SJSA1 (cell line): ENCODE measurements at regions not wholly inside any gene's neighbourhood (a gene's known extent, or its start where the extent isn't known, plus 50 kb on each side); places are given as distances from the start of the nearest gene placed in this dataset.
"Not testable (repeated sequence)": the region's sequence is repeated elsewhere in the genome, so short reads cannot be mapped to it uniquely, and the experiment has no call there.

Source experiments
- DNase-seq, 2 experiments: peaks; one replicate each; pipeline ENCODE4 v3.0.0-alpha.2; 2015 to 2020; ENCODE audit warnings: low spot score in 2 of 2, low read depth in 1 of 2
- H3K27ac ChIP-seq: fragments of 250-450 bp; sonication (Bioruptor Pico); 2 replicates; pipeline ENCODE4 v1.5.1; 2020; ENCODE audit warnings: mild to moderate bottlenecking, moderate library complexity
- H3K27me3 ChIP-seq: fragments of 250-450 bp; sonication (Bioruptor Pico); replicated peaks from 2 replicates; pipeline ENCODE4 v1.5.1; 2020; ENCODE audit warnings: mild to moderate bottlenecking, moderate library complexity
- H3K36me3 ChIP-seq: fragments of 250-450 bp; sonication (Bioruptor Pico); 2 replicates; pipeline ENCODE4 v1.5.1; 2020; ENCODE audit warnings: mild to moderate bottlenecking
- H3K4me1 ChIP-seq: fragments of 250-450 bp; sonication (Bioruptor Pico); replicated peaks from 2 replicates; pipeline ENCODE4 v1.6.1; 2021; ENCODE audit warnings: mild to moderate bottlenecking
- H3K4me3 ChIP-seq: fragments of 250-450 bp; sonication (Bioruptor Pico); 2 replicates; pipeline ENCODE4 v1.5.1; 2020; ENCODE audit warnings: mild to moderate bottlenecking
- H3K9me3 ChIP-seq: fragments of 250-450 bp; sonication (Bioruptor Pico); replicated peaks from 2 replicates; pipeline ENCODE4 v1.5.1; 2020; ENCODE audit warnings: mild to moderate bottlenecking

DNA sequence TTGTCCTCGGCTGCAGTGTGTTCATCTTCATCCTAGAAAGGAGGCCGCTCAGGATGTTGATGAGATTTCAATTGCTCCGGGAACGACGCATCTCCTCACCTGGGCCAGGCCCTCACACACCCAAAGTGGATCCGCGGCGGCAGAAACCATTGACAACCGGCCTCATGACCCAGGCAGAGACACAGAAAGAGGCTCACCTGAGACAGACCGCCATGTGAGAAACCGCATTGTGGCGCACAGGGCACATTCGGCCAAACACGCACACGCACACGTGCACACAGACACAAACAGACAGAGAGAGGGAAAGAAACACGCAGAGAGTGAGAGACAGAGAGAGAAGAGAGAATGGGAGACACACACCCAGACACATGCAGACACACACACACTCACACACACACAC, 3879.3 kb downstream of the SRGAP2C start:
- not testable (repeated sequence) for DNase-seq, H3K27me3 ChIP-seq, H3K36me3 ChIP-seq

DNA sequence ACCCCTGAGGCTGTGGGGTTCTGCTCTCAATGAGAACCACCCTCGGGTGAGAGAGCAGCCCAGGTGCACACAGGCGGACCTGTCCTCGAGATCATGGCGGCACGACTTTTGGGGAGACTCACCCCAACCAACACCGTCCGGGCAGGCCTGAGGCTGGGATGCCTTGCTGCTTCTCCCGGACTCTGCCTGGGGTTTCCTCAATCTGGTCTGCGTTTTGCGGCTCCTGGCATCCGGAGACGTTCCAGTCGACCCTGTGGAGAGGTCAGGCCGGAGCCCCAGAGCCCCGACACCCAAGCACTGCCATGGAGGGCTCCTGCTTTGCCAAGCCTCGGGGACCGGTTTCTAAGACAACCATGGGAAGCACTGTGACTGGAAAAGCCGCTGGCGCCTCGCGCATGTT, 3879.7 kb downstream of the SRGAP2C start:
- H3K4me3 ChIP-seq = no peak overlapping the region
- no peak overlapping the region for H3K27ac ChIP-seq
- no peaks in the 10 kb centered on the region for H3K36me3 ChIP-seq
- no peaks in the 10 kb centered on the region for H3K4me1 ChIP-seq
- no peaks in the 10 kb centered on the region for H3K9me3 ChIP-seq
- DNase-seq = peak in 1 of 2 experiments; percentile 32
- H3K27me3 ChIP-seq = no peaks in the 10 kb centered on the region

More for the DNA sequence above, 3879.3 kb downstream of the SRGAP2C start:
- H3K4me3 ChIP-seq, H3K4me1 ChIP-seq, H3K27ac ChIP-seq, H3K9me3 ChIP-seq: not testable (repeated sequence)

DNA sequence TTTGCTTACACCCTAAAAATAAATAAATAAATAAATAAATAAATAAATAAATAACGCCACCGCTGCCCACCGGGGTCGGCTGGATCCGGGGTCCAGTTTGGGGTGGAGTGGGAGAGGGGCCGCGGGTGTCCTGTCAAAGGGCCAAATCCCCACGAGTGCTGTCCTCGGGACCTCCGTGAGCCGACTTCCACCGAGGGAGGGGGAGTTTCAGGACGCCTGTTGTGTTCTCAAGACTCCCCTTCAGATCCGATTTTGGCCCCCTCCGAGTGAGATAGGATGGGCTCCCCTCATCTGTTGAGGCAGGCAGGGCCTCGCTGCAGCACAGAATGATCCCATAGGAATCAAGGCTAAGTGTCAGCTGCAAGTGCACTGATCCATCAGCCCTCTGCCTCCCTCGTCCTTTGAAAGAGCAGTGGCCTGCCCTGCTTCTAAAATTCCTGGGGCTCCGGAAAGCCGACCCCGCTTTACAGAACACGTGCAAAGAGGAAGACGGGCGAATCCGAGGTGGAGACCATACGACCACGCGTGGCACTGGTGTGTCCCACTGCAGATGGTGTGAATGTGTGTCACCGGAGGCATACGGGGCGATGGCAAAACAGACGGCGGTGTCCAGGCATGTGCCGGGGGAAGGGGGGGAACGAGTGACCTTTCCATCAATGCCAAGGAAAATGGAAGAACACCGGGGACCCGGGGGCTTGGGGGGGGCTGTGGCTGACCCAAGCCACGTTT, 3880.5 kb downstream of the SRGAP2C start:
- DNase-seq = peak in 1 of 2 experiments; percentile 28
- Histone ChIP-seq H3K27ac (no peak overlapping the region), H3K4me3 (no peak overlapping the region)

DNA sequence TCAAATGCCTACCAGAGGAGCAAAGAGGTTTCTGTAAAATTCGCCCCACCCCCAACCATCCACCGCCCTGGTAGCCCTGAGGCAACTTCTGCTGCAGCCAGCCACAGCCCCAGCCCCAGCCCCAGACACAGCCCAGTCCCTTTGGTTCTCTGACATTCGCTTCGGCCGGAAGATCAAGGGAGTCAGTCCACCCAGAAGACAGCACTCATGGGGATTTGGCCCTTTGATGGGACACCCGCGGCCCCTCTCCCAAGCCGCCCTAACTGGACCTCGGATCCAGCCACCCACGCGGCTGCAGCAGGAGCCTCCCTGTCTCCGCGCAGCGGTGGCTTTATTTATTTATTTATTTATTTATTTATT, 3881.0 kb downstream of the SRGAP2C start:
- no peaks in the 10 kb centered on the region for H3K27me3 ChIP-seq
- H3K4me1 ChIP-seq = no peaks in the 10 kb centered on the region
- H3K27ac ChIP-seq = no peak overlapping the region
- DNase-seq = no peak
- no peaks in the 10 kb centered on the region for H3K36me3 ChIP-seq
- no peaks in the 10 kb centered on the region for H3K9me3 ChIP-seq
- H3K4me3 ChIP-seq = no peak overlapping the region

More for the DNA sequence above, 3880.5 kb downstream of the SRGAP2C start:
- Histone ChIP-seq H3K4me1 (no peaks in the 10 kb centered on the region), H3K9me3 (no peaks in the 10 kb centered on the region), H3K27me3 (no peaks in the 10 kb centered on the region), H3K36me3 (no peaks in the 10 kb centered on the region)

DNA sequence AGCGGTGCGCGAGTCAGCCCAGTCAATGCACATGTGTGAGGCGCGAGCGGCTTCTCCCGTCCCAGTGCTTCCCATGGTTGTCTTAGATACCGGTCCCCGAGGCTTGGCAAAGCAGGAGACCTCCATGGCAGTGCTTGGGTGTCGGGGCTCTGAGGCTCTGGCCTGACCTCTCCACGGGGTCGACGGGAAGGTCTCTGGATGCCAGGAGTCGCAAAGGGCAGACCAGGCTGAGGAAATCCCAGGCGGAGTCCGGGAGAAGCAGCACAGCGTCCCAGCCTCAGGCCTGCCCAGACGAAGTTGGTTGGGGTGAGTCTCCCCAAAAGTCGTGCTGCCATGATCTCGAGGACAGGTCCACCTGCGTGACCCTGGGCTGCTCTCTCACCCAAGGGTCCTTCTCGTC, 3881.6 kb downstream of the SRGAP2C start:
- Histone ChIP-seq H3K27ac (no peak overlapping the region), H3K36me3 (no peaks in the 10 kb centered on the region), H3K4me1 (no peaks in the 10 kb centered on the region), H3K9me3 (no peaks in the 10 kb centered on the region), H3K4me3 (no peak overlapping the region), H3K27me3 (no peaks in the 10 kb centered on the region)
- no peak for DNase-seq

DNA sequence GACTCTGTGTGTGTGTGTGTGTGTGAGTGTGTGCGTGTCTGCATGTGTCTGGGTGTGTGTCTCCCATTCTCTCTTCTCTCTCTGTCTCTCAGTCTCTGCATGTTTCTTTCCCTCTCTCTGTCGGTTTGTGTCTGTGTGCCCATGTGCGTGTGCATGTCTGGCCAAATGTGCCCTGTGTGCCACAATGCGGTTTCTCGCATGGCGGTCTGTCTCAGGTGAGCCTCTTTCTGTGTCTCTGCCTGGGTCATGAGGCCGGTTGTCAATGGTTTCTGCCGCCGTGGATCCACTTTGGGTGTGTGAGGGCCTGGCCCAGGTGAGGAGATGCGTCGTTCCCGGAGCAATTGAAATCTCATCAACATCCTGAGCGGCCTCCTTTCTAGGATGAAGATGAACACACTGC, 3882.1 kb downstream of the SRGAP2C start:
- not testable (repeated sequence) for H3K27me3 ChIP-seq, H3K36me3 ChIP-seq, H3K9me3 ChIP-seq, DNase-seq, H3K27ac ChIP-seq, H3K4me1 ChIP-seq, H3K4me3 ChIP-seq

DNA sequence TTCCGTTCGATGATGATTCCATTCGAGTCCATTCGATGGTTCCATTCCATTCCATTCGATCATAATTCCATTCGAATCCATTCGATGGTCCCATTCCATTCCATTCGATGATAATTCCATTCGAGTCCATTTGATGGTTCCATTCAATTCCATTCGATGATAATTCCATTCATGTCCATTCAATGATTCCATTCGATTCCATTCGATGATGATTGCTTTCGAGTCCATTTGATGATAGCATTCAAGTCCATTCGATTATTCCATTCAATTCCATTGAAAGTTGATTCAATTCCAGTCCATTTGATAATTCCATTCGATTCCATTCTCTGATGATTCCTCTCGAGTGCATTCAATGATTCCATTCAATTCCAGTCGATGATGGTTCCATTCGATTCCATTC, 3895.3 kb downstream of the SRGAP2C start:
- no peak for DNase-seq

DNA sequence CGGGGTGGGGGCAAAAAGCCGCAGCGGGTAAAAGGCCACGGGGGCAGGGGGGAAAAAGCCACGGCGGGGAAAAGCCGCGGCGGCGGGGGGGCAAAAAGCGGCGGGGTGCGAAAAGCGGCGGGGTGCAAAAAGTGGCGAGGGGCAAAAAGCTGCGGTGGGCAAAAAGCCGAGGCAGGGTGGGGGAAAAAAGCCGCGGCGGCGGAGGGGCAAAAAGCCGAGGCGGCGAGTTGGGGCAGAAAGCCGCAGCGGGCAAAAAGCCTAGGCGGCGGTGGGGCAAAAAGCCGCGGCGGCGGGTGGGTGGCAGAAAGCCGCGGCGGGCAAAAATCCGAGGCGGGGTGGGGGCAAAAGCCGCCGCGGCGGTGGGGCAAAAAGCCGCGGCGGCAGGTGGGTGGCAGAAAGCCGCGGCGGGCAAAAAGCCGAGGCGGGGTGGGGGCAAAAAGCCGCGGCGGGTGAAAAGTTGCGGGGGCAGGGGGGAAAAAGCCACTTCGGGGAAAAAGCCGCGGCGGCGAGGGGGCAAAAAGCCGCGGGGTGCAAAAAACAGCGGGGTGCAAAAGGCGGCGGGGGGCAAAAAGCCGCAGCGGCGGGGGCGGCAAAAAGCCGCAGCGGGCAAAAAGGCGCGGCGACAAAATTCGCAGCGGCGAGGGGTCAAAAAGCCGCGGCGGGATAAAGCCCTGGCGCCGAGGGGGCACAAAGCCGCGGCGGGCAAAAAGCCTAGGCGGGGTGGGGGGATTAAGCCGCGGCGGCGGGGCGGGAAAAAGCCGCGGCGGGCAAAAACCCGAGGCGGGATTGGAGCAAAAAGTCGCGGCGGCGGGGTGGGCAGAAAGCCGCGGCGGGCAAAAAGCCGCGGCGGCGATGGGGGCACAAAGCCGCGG, 3901.2 kb downstream of the SRGAP2C start:
- H3K36me3 ChIP-seq = no peaks in the 10 kb centered on the region
- H3K27me3 ChIP-seq = no peaks in the 10 kb centered on the region
- no peak overlapping the region for H3K27ac ChIP-seq
- no peak for DNase-seq
- H3K9me3 ChIP-seq = no peaks in the 10 kb centered on the region; the same call in 1 of the 2 replicates
- H3K4me3 ChIP-seq = no peak overlapping the region
- H3K4me1 ChIP-seq = no peaks in the 10 kb centered on the region

More for the DNA sequence above, 3895.3 kb downstream of the SRGAP2C start:
- Histone ChIP-seq H3K36me3 (no peaks in the 10 kb centered on the region), H3K27ac (no peak overlapping the region), H3K9me3 (no peaks in the 10 kb centered on the region; the same call in 1 of the 2 replicates), H3K27me3 (no peaks in the 10 kb centered on the region), H3K4me1 (no peaks in the 10 kb centered on the region), H3K4me3 (no peak overlapping the region)

DNA sequence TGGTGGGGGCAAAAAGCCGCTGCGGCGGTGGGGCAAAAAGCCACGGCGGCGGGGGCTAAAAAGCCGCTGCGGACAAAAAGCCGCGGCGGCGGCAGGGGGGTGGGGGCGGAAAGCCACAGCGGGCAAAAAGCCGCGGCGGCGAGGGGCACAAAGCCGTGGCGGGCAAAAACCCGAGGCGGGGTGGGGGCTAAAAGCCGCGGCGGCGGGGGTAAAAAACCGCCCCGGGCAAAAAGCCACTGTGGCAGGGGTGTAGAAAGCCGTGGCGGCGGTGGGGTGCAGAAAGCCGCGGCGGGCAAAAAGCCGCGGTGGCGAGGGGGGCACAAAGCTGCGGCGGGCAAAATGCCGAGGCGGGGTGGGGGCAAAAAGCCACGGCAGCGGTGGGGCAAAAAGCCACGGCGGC, 3901.8 kb downstream of the SRGAP2C start:
- H3K27me3 ChIP-seq = no peaks in the 10 kb centered on the region
- no peak overlapping the region for H3K4me3 ChIP-seq
- H3K27ac ChIP-seq = no peak overlapping the region
- no peak for DNase-seq
- H3K36me3 ChIP-seq = no peaks in the 10 kb centered on the region
- H3K4me1 ChIP-seq = no peaks in the 10 kb centered on the region
- no peaks in the 10 kb centered on the region for H3K9me3 ChIP-seq

DNA sequence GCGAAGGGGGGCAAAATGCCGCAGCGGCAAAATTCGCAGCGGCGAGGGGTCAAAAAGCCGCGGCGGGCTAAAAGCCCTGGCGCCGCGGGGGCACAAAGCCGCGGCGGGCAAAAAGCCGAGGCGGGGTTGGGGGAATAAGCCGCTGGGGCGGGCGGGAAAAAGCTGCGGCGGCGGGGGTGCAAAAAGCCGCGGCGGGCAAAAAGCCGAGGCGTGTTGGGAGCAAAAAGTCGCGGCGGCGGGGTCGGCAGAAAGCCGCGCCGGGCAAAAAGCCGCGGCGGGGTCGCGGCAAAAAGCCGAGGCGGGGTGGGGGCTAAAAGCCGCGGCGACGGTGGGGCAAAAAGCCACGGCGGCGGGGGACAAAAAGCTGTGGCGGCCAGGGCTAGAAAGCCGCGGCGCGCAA, 3902.5 kb downstream of the SRGAP2C start:
- Histone ChIP-seq H3K36me3 (no peaks in the 10 kb centered on the region), H3K4me1 (no peaks in the 10 kb centered on the region), H3K4me3 (no peak overlapping the region), H3K27ac (no peak overlapping the region), H3K27me3 (no peaks in the 10 kb centered on the region), H3K9me3 (no peaks in the 10 kb centered on the region)
- no peak for DNase-seq

DNA sequence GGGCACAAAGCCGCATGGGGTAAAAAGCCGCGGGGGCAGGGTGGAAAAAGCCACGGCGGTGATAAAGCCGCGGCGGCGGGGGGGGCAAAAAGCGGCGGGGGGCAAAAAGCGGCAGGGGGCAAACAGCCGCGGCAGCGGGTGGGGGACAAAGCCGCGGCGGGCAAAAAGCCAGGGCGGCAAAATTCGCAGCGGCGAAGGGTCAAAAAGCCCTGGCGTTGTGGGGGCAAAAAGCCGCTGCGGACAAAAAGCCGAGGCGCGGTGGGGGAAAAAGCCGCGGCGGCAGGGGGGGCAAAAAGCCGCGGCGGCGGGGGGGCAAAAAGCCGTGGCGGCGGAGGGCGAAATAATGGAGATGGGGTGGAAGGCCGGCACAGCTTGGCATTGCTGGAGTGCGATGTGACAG, 3902.9 kb downstream of the SRGAP2C start:
- no peak for DNase-seq
- no peaks in the 10 kb centered on the region for H3K36me3 ChIP-seq
- no peak overlapping the region for H3K4me3 ChIP-seq
- no peak overlapping the region for H3K27ac ChIP-seq
- no peaks in the 10 kb centered on the region for H3K9me3 ChIP-seq
- no peaks in the 10 kb centered on the region for H3K4me1 ChIP-seq
- H3K27me3 ChIP-seq = no peaks in the 10 kb centered on the region

DNA sequence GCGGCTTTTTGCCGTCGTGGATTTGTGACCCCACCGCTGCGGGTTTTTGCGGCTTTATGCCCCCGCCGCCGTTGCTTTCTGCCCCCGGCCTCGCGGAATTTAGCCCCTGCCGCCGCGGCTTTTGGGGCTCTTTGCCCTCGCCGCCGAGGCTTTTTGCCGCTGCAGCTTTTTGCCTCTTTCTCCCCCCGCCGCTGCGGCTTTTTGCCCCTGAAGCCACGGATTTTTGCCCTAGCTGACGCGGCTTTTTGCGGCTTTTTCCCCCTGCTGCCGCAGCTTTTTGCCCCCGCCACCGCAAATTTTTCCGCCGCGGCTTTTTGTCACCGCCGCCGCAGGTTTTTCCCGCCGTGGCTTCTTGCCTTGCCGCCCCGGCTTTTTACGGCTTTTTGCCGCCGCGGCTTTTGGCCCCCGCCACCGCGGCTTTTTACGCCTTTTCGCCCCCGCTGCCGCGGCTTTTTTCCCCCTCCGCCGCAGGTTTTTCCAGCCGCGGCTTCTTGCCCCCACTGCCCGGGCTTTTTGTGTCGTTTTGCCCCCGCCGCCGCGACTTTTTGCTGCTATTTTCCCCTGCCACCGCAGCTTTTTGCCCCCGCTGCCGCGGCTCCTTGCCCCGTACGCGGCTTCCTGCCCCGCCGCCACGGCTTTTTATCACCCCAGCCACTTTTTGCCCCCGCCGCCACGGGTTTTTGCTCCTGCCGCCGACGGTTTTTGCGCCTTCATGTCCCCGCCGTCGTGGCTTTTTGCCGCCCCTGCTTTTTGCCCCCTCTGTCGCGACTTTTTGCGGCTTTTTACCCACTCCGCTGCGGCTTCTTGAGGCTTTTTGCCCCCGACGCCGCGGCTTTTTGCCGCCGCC, 3933.6 kb downstream of the SRGAP2C start:
- Histone ChIP-seq H3K27ac (no peak overlapping the region), H3K9me3 (no peaks in the 10 kb centered on the region), H3K36me3 (no peaks in the 10 kb centered on the region), H3K4me1 (no peaks in the 10 kb centered on the region), H3K4me3 (no peak overlapping the region), H3K27me3 (no peaks in the 10 kb centered on the region)
- no peak for DNase-seq

DNA sequence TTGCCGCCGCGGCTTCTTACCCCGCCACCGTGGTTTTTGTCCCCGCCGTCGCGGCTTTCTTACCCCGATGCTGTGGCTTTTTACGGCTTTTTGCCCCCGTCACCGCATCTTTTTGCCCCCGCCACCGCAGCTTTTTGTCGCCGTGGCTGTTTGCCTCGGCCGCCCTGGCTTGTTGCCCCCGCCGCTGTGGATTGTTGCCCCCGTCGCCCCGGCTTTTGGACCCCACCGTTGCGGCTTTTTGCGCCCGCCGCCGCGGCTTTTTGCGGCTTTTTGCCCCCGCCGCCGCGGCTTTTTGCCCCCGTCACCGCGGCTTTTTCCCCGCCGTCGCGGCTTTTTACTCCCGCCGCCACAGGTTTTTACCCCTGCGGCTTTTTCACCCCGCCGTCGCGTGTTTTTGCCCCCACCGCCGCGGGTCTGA, 3934.3 kb downstream of the SRGAP2C start:
- H3K4me1 ChIP-seq = no peaks in the 10 kb centered on the region

More for the DNA sequence above, 3934.3 kb downstream of the SRGAP2C start:
- Histone ChIP-seq H3K27me3 (no peaks in the 10 kb centered on the region), H3K9me3 (no peaks in the 10 kb centered on the region), H3K27ac (no peak overlapping the region), H3K4me3 (no peak overlapping the region), H3K36me3 (no peaks in the 10 kb centered on the region)
- no peak for DNase-seq
